ENCODE measurements at regions not wholly inside any gene's neighbourhood (a gene's known extent, or its start where the extent isn't known, plus 50 kb on each side); places are given as distances from the start of the nearest gene placed in this dataset.

GRCh38 chr18:24590946-24591345, 130.5 kb downstream of the HRH4 start:
- no peak for TF ChIP-seq REST (IDR thresholded peaks at IDR 0.05; ENCODE audit: insufficient read depth in 1 of 2, low read depth in 2 of 2, low read length in 2 of 2)
- TF ChIP-seq SIN3A (IDR thresholded peaks at IDR 0.05; ENCODE audit: borderline replicate concordance, insufficient read depth, low read length): no peak
- TF ChIP-seq TAF1 (IDR thresholded peaks at IDR 0.05; ENCODE audit: borderline replicate concordance, insufficient read depth, low read length): no peak
- no peak for TF ChIP-seq POLR2AphosphoS5 (IDR thresholded peaks at IDR 0.05; ENCODE audit: low read depth, low read length)
- TF ChIP-seq FOXP2 (optimal IDR thresholded peaks at IDR 0.05; ENCODE audit: borderline replicate concordance, extremely low read depth, extremely low read length, insufficient read depth): no peak

- TF ChIP-seq FOXP2 (optimal IDR thresholded peaks at IDR 0.05; ENCODE audit: borderline replicate concordance, extremely low read depth, extremely low read length, insufficient read depth) (no peak), SIN3A (IDR thresholded peaks at IDR 0.05; ENCODE audit: borderline replicate concordance, insufficient read depth, low read length) (no peak), REST (IDR thresholded peaks at IDR 0.05; ENCODE audit: insufficient read depth in 1 of 2, low read depth in 2 of 2, low read length in 2 of 2) (no peak), TAF1 (IDR thresholded peaks at IDR 0.05; ENCODE audit: borderline replicate concordance, insufficient read depth, low read length) (no peak), POLR2AphosphoS5 (IDR thresholded peaks at IDR 0.05; ENCODE audit: low read depth, low read length) (no peak)
Observed at GRCh38 chr18:24593401-24593800, 133.0 kb downstream of the HRH4 start.

GRCh38 chr18:24593886-24594285, 133.4 kb downstream of the HRH4 start:
- TF ChIP-seq REST (IDR thresholded peaks at IDR 0.05; ENCODE audit: insufficient read depth in 1 of 2, low read depth in 2 of 2, low read length in 2 of 2): no peak
- no peak for TF ChIP-seq SIN3A (IDR thresholded peaks at IDR 0.05; ENCODE audit: borderline replicate concordance, insufficient read depth, low read length)
- TF ChIP-seq TAF1 (IDR thresholded peaks at IDR 0.05; ENCODE audit: borderline replicate concordance, insufficient read depth, low read length): no peak
- no peak for TF ChIP-seq FOXP2 (optimal IDR thresholded peaks at IDR 0.05; ENCODE audit: borderline replicate concordance, extremely low read depth, extremely low read length, insufficient read depth)
- no peak for TF ChIP-seq POLR2AphosphoS5 (IDR thresholded peaks at IDR 0.05; ENCODE audit: low read depth, low read length)

- TF ChIP-seq SIN3A (IDR thresholded peaks at IDR 0.05; ENCODE audit: borderline replicate concordance, insufficient read depth, low read length) (no peak), REST (IDR thresholded peaks at IDR 0.05; ENCODE audit: insufficient read depth in 1 of 2, low read depth in 2 of 2, low read length in 2 of 2) (no peak), POLR2AphosphoS5 (IDR thresholded peaks at IDR 0.05; ENCODE audit: low read depth, low read length) (no peak), TAF1 (IDR thresholded peaks at IDR 0.05; ENCODE audit: borderline replicate concordance, insufficient read depth, low read length) (no peak), FOXP2 (optimal IDR thresholded peaks at IDR 0.05; ENCODE audit: borderline replicate concordance, extremely low read depth, extremely low read length, insufficient read depth) (no peak)
Observed at GRCh38 chr18:24595561-24596031, 135.2 kb downstream of the HRH4 start.
